HEK293 (cell line): ENCODE measurements at regions not wholly inside any gene's neighbourhood (a gene's known extent, or its start where the extent isn't known, plus 50 kb on each side); places are given as distances from the start of the nearest gene placed in this dataset.

ENCODE experiments used
- ZNF148 ChIP-seq: fragments of 450-650 bp; formaldehyde crosslinking; IDR thresholded peaks from 2 replicates; pipeline ENCODE4 v1.5.0; 2017; ENCODE audit warnings: missing biosample characterization, missing genetic modification characterization, borderline replicate concordance
- ZNF555 ChIP-seq: fragments of 450-650 bp; formaldehyde crosslinking; conservative IDR thresholded peaks from 2 replicates; pipeline ENCODE4 v1.5.1; 2017; ENCODE audit warnings: missing biosample characterization, mild to moderate bottlenecking, missing genetic modification characterization, inconsistent platforms
- TF ChIP-seq, protein P1 (sequence below): fragments of 450-650 bp; formaldehyde crosslinking; IDR thresholded peaks from 2 replicates; pipeline ENCODE4 v1.5.1; 2016; ENCODE audit warnings: missing biosample characterization, missing genetic modification characterization

GRCh38 chr2:240319221-240319854 lies 116.1 kb upstream of the GPC1 start:
- TF ChIP-seq ZNF148 (tag by site-specific recombination) (no peak), ZNF555 (tag by site-specific recombination) (no peak)
- TF ChIP-seq, protein P1, sequence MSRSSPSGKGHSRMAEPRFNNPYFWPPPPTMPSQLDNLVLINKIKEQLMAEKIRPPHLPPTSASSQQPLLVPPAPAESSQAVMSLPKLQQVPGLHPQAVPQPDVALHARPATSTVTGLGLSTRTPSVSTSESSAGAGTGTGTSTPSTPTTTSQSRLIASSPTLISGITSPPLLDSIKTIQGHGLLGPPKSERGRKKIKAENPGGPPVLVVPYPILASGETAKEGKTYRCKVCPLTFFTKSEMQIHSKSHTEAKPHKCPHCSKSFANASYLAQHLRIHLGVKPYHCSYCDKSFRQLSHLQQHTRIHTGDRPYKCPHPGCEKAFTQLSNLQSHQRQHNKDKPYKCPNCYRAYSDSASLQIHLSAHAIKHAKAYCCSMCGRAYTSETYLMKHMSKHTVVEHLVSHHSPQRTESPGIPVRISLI (tag by site-specific recombination), result no peak
